SK-N-SH treated with all-trans-retinoic acid at 6 μM for 48 hours (cell line): ENCODE measurements at regions not wholly inside any gene's neighbourhood (a gene's known extent, or its start where the extent isn't known, plus 50 kb on each side); places are given as distances from the start of the nearest gene placed in this dataset.

Source experiments
- ARNTL ChIP-seq: fragments of 450-650 bp; formaldehyde crosslinking; IDR thresholded peaks from 2 replicates; pipeline ENCODE4 v1.5.0; 2020; ENCODE audit warnings: low read depth, mild to moderate bottlenecking, moderate library complexity, borderline replicate concordance
- BACH2 ChIP-seq: fragments of 250-450 bp; sonication (Bioruptor Pico); IDR thresholded peaks from 2 replicates; pipeline ENCODE4 v1.9.0; 2021; ENCODE audit warnings: mild to moderate bottlenecking, borderline replicate concordance
- CSDC2 ChIP-seq: fragments of 250-450 bp; sonication (Bioruptor Pico); IDR thresholded peaks from 2 replicates; pipeline ENCODE4 v1.5.0; 2020; ENCODE audit warnings: mild to moderate bottlenecking, moderate library complexity
- ESRRG ChIP-seq: fragments of 250-450 bp; sonication (Bioruptor Pico); IDR thresholded peaks from 2 replicates; pipeline ENCODE4 v1.6.1; 2021; ENCODE audit warnings: mild to moderate bottlenecking
- GLIS3 ChIP-seq: fragments of 250-450 bp; sonication (Bioruptor Pico); IDR thresholded peaks from 2 replicates; pipeline ENCODE4 v1.5.0; 2020; ENCODE audit warnings: mild to moderate bottlenecking, moderate library complexity
- OSR1 ChIP-seq: fragments of 250-450 bp; sonication (Bioruptor Pico); IDR thresholded peaks from 2 replicates; pipeline ENCODE4 v1.8.0; 2022; ENCODE audit warnings: moderate library complexity, mild to moderate bottlenecking, inconsistent platforms
- SNAI2 ChIP-seq: fragments of 250-450 bp; sonication (Bioruptor Pico); IDR thresholded peaks from 2 replicates; pipeline ENCODE4 v1.5.0; 2020; ENCODE audit warnings: mild to moderate bottlenecking, moderate library complexity
- TOX ChIP-seq: fragments of 250-450 bp; sonication (Bioruptor Pico); IDR thresholded peaks from 2 replicates; pipeline ENCODE4 v1.8.0; 2021; ENCODE audit warnings: mild to moderate bottlenecking, moderate library complexity, borderline replicate concordance
- ZC3H10 ChIP-seq: fragments of 250-450 bp; sonication (Bioruptor Pico); IDR thresholded peaks from 2 replicates; pipeline ENCODE4 v1.5.1; 2021; ENCODE audit warnings: mild to moderate bottlenecking, moderate library complexity
- ZFP30 ChIP-seq: fragments of 450-650 bp; formaldehyde crosslinking; IDR thresholded peaks from 2 replicates; pipeline ENCODE4 v1.5.0; 2022; ENCODE audit warnings: mild to moderate bottlenecking, moderate library complexity
- TF ChIP-seq, protein P1 (sequence below): fragments of 250-450 bp; sonication (Bioruptor Pico); IDR thresholded peaks from 2 replicates; pipeline ENCODE4 v1.8.0; 2020; ENCODE audit warnings: mild to moderate bottlenecking, moderate library complexity, borderline replicate concordance
- TF ChIP-seq, protein P2 (sequence below): fragments of 250-450 bp; sonication (Bioruptor Pico); IDR thresholded peaks from 2 replicates; pipeline ENCODE4 v1.5.1; 2021; ENCODE audit warnings: mild to moderate bottlenecking, moderate library complexity
- TF ChIP-seq, protein P3 (sequence below): fragments of 250-450 bp; sonication (Bioruptor Pico); IDR thresholded peaks from 2 replicates; pipeline ENCODE4 v1.5.1; 2020; ENCODE audit warnings: low read depth, mild to moderate bottlenecking, moderate library complexity
- TF ChIP-seq, protein P4 (sequence below): fragments of 250-450 bp; sonication (Bioruptor Pico); IDR thresholded peaks from 2 replicates; pipeline ENCODE4 v1.8.0; 2021; ENCODE audit warnings: low read depth, mild to moderate bottlenecking, moderate library complexity, borderline replicate concordance

DNA sequence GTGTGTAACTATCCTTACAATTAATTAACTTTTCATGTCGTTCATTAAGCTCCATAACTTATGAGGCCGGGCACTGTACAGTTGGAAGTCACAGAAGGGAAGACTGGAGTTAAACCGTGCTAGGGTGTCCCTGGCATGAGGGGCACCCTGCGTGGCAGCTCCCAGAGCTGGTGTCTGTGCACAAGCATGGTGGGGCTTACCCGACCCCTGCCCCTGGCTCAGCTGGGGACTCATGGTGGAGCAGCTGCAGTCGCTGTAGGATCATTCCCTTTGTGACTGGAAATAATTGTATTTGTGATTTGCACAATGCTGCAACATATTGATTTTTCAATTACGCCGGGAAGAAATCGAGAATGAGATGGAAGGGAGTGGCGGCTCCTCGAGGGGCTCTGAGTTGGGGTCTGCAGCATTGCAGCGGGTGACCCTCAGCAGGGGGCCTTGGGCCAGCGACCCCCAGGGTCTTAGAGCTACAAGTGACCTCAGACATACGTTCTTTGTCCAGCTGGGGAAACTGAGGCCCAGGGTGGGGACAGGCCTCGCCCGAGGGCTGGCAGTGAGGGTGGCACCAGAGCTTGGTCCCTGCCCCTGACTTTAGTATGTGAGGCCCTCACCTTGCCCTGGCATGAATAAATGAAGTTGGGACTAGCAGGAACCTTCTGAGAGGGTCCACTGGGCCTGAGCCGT is 125.4 kb downstream of the KIF26A start:
- no peak for TF ChIP-seq ARNTL (CRISPR knock-in tag)
- TF ChIP-seq, protein P1, sequence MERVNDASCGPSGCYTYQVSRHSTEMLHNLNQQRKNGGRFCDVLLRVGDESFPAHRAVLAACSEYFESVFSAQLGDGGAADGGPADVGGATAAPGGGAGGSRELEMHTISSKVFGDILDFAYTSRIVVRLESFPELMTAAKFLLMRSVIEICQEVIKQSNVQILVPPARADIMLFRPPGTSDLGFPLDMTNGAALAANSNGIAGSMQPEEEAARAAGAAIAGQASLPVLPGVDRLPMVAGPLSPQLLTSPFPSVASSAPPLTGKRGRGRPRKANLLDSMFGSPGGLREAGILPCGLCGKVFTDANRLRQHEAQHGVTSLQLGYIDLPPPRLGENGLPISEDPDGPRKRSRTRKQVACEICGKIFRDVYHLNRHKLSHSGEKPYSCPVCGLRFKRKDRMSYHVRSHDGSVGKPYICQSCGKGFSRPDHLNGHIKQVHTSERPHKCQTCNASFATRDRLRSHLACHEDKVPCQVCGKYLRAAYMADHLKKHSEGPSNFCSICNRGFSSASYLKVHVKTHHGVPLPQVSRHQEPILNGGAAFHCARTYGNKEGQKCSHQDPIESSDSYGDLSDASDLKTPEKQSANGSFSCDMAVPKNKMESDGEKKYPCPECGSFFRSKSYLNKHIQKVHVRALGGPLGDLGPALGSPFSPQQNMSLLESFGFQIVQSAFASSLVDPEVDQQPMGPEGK: no peak
- TF ChIP-seq ESRRG (CRISPR knock-in tag): no peak
- TF ChIP-seq, protein P2, sequence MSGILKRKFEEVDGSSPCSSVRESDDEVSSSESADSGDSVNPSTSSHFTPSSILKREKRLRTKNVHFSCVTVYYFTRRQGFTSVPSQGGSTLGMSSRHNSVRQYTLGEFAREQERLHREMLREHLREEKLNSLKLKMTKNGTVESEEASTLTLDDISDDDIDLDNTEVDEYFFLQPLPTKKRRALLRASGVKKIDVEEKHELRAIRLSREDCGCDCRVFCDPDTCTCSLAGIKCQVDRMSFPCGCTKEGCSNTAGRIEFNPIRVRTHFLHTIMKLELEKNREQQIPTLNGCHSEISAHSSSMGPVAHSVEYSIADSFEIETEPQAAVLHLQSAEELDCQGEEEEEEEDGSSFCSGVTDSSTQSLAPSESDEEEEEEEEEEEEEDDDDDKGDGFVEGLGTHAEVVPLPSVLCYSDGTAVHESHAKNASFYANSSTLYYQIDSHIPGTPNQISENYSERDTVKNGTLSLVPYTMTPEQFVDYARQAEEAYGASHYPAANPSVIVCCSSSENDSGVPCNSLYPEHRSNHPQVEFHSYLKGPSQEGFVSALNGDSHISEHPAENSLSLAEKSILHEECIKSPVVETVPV: no peak
- TF ChIP-seq OSR1 (CRISPR knock-in tag): no peak
- no peak for TF ChIP-seq TOX (CRISPR knock-in tag)
- TF ChIP-seq, protein P3, sequence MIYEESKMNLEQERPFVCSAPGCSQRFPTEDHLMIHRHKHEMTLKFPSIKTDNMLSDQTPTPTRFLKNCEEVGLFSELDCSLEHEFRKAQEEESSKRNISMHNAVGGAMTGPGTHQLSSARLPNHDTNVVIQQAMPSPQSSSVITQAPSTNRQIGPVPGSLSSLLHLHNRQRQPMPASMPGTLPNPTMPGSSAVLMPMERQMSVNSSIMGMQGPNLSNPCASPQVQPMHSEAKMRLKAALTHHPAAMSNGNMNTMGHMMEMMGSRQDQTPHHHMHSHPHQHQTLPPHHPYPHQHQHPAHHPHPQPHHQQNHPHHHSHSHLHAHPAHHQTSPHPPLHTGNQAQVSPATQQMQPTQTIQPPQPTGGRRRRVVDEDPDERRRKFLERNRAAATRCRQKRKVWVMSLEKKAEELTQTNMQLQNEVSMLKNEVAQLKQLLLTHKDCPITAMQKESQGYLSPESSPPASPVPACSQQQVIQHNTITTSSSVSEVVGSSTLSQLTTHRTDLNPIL (CRISPR knock-in tag): no peak
- no peak for TF ChIP-seq GLIS3 (CRISPR knock-in tag)
- TF ChIP-seq ZFP30 (CRISPR knock-in tag): no peak
- TF ChIP-seq CSDC2: no peak
- TF ChIP-seq SNAI2 (CRISPR knock-in tag): no peak
- no peak for TF ChIP-seq ZC3H10 (CRISPR knock-in tag)
- TF ChIP-seq, protein P4, sequence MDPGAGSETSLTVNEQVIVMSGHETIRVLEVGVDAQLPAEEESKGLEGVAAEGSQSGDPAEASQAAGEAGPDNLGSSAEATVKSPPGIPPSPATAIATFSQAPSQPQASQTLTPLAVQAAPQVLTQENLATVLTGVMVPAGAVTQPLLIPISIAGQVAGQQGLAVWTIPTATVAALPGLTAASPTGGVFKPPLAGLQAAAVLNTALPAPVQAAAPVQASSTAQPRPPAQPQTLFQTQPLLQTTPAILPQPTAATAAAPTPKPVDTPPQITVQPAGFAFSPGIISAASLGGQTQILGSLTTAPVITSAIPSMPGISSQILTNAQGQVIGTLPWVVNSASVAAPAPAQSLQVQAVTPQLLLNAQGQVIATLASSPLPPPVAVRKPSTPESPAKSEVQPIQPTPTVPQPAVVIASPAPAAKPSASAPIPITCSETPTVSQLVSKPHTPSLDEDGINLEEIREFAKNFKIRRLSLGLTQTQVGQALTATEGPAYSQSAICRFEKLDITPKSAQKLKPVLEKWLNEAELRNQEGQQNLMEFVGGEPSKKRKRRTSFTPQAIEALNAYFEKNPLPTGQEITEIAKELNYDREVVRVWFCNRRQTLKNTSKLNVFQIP (CRISPR knock-in tag): no peak
- TF ChIP-seq BACH2 (CRISPR knock-in tag): no peak
